Activated CD8-positive, alpha-beta memory T cell treated with anti-CD3 and anti-CD28 coated beads, Interleukin-2, amount 50 U/mL, for 48 hours (primary cell): ENCODE measurements at regions not wholly inside any gene's neighbourhood (a gene's known extent, or its start where the extent isn't known, plus 50 kb on each side); places are given as distances from the start of the nearest gene placed in this dataset.
"Not testable (repeated sequence)": the region's sequence is repeated elsewhere in the genome, so short reads cannot be mapped to it uniquely, and the experiment has no call there.

Experiments used
- DNase-seq: peaks from one replicate; pipeline ENCODE4 v3.0.0-alpha.2; 2020

DNA sequence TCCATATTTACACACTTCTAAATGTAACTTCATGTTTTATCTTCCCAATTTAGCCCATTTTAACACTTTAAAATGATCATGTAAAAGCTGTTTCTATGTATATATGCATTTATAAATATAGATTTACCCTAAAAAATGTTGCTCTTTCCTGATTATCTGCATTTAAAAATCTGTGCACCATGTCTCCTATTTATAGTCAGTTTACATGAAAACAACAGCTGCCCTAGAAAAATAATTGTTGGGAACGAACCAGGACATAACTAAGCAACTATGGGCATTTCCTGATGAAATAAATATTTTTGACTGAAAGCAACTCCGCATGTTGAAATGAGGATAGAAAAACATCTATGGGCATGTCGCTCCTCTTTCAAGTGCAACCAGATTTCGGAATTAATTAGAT lies 1368.2 kb downstream of the FAM181B start:
- no peak for DNase-seq

DNA sequence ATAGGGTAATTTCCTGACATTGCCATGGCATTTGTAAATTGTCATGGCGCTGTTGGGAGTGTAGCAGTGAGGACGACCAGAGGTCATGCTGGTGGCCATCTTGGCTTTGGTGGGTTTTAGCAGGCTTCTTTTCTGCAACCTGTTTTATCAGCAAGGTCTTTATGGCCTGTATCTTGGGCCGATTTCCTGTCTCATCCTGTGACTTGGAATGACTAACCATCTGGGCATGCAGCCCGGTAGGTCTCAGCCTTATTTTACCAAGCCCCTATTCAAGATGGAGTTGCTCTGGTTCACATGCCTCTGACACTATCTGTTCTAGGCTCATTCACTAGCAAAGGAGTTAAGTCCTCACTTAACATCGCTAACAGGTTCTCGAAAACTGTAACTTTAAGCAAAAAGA lies 1374.2 kb downstream of the FAM181B start:
- no peak for DNase-seq

DNA sequence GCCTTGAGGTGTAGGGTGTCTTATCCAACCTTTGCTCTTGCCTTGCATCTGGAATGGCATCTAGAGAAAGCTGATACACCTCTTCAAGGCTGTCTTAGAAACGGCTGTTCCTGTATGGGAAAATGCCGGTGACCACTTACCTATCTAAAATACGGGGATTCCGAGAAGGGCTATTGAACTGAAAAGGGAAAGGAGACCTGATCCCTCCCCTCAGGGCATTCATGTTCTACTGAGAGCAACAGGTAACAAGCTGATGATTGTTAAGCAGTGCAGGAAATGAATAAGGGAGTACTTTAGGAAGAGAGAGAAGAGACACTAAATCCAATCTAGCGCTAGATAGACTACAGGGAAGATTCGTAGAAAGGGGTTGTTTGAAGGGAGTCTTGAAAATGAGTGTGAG lies 1388.1 kb downstream of the FAM181B start:
- no peak for DNase-seq

DNA sequence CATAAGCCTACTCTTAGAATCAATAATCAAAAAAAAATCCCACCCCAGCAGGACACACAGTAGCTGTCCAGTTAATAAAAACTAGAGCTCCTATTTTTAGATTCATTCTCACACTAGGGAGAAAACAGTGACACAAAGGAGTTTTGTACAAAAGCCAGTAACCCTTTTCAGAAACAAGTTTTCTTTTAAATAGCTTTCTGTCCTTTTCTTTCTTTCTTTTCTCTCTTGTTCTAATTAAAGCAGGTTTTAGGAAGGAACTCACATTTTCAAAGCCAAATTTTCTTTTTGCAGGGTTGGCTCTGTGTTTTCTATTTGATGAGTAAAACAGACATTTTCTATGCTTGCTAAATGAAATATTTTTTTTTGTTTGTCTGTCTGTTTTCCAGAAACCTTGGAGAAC lies 1390.7 kb downstream of the FAM181B start:
- no peak for DNase-seq

DNA sequence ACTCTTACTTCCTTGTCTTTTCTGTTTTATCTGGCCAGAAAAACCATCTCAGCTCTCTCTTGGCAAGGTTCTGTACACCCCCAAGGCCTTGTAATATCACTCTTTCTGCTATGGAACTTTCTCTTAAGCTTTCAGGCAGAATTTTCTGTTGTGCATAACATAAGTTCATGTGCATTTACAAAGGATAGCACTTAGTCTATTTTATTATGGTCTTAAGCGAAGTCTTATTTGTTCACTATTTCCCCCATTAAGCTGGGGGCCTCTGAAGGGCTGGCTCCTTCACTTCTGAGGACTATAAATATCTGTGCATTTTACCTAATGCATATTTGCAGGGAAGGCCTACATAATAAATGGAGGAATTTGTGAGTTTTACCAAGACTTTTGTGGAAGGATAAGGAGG lies 1393.4 kb downstream of the FAM181B start:
- no peak for DNase-seq

DNA sequence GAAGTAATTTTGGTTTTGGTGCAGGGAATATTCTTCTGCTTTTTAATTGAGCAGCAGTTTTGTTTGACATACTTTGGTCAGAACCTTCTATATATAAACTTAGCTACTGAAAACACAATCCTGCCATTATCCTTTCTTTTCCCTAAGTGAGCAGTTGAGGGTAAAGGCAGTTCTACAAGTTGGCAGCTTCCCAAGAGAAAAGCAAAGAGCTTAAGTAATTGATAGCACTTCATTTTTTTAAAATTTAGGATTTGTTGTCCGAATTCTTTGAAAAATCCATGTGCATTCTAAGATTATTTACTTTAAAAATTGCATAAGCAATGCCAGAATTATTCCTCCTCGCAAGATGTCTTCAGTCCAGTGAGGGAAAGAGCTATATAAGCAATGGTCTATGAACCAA lies 1394.1 kb downstream of the FAM181B start:
- DNase-seq = no peak

DNA sequence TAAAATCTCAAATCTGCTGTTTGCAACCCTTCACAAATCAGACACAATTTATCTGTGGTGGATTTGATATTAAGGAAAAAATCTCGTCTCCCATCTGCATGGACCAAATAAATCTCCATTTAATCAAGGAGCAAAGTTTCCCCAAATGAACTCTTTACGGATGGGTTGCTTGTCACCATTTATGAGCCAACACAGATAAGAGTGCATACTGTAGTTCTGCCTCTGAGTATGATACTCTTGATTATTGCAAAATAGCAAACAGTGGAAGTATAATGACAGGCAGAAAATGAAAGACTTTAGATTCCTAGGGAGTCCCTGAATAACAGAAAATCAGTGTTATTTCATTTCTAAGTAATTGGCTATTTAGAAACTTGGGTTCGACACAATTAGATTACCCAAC lies 1395.9 kb downstream of the FAM181B start:
- no peak for DNase-seq

DNA sequence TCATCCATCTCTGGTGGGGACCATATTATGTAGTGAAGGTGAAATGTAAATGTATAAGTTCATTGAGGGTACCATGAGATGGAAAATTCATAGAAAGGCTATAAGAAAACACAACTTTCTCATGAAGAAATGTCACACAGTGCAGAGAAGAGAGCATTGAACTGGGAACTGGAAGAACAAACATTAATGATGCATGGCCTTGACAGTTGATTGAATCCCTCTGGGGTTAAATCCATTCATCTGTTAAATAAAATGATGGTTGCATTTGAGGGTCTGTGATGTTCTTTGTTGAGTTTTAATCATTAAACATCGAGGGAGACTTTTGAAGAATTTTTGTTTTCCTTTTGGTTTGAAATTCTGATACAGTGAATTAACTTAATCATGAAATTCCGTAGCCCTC lies 1401.4 kb downstream of the FAM181B start:
- no peak for DNase-seq

DNA sequence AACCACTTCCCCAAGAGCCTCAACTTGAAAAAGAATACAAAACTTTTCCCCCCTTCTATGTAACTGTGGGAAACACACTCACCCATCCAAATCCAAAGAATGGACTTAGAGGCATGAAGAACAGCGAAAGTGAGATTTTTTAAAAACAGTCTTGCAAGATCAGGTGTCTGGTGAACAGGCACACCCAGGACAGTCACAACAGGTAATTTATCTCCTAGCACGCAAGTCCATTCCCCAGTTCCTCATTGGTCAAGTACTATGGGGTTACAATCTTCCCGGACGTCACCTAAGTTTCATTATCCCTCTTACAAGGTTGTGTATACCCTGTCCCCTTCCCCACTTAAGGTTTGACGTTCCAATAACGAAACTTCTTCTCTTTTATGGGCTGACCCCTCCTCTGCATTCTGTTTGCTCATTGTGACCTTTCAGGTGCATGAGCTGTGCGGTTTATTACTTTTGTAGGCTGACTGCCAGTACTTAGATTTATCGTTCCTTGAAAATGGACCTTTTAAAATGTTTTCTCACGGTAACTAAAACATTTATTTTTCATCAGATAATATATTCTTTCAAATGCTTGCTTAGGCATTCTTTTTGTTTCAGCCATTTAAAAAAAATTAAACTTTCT lies 1401.9 kb downstream of the FAM181B start:
- DNase-seq = no peak

DNA sequence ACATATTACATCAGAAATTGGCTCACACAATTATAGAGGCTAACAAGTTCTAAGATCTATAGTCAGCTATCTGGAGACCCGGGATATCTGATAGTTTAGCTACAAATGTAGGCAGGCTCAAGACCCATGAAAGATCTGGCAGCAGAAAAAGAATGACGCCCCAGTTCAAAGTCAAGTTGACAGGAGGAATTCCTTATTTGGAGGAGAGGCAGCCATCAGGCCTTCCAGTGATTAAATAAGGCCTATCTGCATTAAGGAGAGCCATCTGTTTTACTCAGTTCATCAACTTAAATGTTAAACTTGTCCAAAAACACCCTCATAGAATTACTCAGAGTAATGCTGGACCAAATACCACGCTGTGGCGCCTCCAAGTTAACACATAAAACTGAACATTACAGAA lies 1402.6 kb downstream of the FAM181B start:
- no peak for DNase-seq

DNA sequence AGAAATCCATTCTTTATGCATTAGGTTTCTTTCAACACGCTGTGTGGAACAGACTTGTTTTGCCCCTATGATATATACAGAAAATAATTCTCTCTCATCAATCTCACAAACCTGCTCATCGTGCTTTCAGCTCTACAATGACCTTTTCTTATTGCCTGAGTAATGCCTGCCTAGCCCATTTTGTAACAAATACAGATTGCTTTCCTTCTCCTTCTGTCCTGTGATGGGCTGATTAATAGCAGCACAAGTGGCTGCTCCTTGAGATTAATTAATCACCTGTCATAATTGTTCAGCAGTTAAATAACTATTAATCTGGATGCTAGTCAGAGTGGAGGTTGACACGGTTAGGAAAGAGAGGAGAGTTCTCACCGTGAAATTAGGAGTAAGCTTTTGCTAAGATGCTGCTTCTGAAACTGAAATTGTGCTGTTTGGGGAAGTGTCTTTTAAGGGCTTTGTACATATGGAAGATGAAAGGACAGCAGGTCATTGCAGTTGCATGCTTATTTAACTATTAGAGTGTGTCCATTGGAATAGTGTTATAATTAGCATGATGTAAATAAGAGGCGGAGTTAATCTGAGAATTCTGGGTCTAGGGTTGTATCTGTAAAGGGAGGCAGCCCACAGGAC lies 1430.5 kb downstream of the FAM181B start:
- DNase-seq = no peak

DNA sequence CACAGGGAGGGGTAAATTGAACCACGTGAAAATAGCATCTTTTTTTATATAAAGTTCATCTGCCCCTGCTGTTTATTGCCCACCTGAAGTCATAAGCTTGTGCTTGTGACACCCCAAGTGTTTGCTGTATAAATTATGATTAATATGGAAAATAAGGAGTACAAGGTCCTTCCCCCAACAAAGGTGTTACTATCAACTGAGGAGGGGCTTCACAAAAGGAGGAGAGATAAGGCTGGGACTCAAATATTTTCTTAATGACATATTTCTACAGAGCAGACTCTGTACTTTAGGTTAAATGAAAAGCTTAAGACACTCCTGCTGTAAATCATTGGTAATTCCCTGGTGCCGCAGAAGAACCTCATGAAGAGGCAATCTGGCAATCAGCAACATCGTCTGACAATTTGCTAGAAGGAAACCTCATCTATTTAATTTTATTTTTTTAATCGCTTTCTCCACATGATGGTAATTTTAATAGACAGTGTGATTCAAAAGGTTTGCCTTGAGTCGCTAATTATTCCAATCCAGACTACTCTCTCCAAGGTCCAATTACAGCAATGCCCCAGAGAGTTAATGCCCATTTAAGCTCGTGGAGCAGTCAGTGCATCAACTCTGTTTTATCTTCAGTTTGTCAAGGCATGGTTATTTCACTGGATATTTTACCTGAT lies 1432.4 kb downstream of the FAM181B start:
- DNase-seq = no peak

DNA sequence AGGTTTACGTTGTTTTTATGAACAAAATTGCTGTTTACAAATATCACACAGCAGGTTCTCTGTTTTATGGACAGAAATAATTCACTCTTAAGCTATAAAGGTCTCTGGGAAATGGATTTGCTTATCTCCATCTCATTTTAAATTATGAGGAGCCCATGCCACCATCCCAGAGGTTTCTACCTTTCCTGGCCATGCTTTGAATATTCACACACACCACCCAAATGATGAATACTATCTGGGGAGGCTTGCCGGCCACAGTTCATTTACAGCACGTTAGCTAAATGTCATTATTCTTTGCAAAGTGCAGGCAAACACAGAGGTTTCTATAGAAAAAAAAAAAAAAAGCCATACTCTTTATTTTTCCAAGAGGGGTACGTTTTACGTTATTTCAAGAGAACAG lies 1446.7 kb downstream of the FAM181B start:
- DNase-seq = no peak

DNA sequence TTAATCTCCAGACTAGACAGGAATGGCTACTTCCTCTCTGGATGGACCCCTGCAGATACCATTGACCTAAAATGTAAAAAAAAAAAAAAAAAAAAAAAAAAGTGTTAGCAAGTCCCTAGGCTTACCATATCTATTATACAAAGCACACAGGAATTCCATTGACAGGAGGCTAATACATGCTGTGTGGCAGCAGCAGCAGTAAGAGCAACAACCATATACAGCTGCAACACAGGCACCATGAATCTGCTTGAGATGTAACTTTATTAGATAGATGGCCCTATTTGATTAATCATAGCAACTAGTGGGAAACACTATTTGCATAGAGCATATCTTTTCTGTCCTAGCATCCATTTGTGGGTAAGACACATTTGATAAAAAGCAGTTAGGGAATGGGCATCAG lies 1447.1 kb downstream of the FAM181B start:
- DNase-seq = no peak

DNA sequence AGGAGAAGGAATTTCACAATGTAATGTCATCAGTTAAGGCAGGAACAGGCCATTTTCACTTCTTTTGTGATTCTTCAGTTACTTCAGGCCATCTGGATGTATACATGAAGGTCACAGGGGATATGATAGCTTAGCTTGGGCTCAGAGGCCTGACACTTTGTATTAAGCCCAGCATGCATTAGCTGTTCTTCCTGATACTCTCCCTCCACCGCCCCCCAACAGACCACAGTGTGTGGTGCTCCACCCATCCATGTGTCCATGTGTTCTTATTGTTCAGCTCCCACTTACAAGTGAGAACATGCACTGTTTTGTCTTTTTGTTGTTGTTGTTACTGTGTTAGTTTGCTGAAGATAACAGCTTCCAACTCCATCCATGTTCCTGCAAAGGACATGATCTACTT lies 1453.4 kb downstream of the FAM181B start:
- DNase-seq = not testable (repeated sequence)

DNA sequence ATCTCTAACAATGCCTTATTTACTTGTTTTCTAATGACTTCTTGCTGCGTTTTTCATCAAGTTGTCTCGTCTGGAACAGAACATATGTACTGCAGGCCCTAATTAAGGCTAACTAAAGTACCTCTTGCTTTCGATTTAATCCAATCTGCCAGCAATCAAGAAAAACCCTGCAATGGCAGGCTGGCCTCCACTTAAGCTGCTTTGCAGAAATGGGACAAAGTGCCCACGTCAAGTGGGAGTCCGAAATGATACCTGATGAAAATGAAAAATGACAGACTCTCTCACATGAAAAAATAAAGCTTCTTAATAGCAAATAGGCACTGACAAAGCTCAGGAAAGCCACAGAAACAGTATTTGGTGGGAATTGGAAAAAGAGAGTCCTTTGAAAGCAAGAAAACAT lies 1454.7 kb downstream of the FAM181B start:
- DNase-seq = no peak

DNA sequence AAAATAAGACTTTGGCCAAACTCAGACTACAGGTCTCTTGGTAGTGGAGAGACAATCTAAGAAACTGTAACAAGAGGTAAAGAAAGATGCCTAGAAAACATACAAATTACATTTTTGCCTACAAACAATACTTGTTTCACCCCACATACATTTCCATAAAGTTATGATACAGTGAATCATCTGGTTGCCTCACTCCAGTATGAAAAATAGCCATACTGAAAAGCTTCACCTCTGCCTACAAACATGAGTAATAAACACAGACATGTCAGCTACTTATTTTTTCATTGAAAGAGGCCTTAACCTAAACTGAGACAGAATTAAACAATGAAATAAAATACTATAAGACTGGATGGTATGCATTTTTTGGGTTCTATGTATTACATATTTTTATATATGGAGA lies 1463.0 kb downstream of the FAM181B start:
- no peak for DNase-seq

DNA sequence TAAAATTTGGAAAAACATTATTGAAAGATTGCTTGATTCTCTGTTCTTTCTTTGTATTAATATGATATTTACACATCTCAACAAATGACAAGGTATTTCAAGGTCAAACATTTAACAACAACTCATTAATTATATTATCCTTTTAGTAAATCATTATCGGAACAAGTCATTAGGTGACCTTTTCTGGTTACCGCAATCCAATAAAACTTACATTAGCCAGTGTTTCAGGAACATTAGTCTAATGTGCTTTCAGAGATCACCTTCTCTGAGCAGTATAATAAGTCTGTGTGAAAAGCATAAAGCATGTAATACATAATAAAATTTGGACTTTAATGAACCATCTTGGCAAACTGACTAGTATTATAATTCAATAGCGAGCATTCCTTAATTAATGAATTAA lies 1466.4 kb downstream of the FAM181B start:
- DNase-seq = no peak

DNA sequence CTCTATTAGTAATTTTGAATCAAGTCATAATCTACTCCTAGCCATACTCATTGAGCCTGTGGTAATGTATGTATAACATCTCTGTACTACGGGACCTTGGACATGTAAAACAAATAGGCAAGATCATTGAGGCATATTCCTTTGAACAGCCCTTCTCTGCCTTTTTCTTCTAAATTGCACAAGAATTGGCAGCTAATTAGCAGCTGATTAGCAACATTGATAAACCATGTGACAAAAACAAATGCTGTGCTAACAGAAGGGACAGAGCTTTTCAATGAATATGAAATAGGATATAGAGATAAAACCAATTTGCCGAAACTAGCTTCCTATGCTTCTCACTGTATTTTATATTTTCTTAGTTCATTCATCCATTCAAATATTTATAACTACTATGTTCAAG lies 1474.2 kb downstream of the FAM181B start:
- no peak for DNase-seq

DNA sequence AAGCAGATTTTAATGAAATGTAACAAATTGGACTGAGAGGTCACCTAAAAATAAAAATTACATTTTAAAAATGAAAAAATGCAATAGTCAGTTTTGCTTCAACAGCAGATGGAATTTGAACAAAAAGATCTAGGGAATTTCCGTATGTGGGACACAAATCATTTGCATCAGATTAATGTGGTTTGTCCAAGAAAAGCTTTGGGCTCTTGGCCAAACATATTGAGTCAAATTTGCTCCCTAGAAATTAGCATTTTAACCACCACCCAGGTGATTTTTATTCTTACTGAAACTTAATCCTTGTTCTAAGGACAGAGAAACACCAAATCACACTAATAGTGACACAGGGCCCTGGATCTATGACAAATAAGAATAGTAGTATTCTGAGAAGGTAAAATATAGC lies 1477.8 kb downstream of the FAM181B start:
- no peak for DNase-seq

DNA sequence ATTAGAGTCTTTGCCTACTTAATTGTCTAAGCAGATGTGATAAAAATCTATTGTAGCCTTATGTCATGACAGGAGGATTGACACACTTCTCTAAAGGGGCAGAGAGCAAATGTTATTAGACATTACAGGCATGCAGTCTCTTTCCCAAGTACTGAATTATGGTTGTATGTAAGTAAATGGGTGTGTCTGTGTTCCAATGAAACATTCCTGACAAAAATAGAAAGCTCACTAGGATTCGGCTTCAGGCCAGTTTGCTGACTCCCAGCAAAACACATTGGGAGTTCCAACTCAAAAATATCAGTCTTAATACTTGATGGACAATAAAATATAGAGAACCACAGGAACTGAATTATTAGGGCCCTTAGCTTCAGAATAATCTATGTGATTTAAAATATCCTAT lies 1480.4 kb downstream of the FAM181B start:
- no peak for DNase-seq

DNA sequence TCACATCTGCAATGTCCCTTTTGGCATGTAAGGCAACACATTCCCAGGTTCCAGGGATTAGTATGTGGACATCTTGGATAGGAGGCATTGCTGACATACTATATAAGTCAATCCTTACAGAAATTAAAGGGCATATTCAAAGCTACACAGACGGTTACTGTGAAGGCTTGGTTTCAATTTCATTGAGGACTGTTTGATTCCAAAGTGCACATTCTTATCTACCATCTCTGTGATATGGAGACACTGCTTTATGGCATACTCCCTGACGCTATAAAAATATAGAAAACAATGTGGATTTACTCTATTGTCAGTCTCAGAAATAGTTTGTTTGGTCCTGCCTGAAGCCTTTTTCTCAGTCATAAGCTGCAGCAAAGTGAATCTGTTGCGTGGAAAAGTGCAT lies 1486.7 kb downstream of the FAM181B start:
- no peak for DNase-seq

DNA sequence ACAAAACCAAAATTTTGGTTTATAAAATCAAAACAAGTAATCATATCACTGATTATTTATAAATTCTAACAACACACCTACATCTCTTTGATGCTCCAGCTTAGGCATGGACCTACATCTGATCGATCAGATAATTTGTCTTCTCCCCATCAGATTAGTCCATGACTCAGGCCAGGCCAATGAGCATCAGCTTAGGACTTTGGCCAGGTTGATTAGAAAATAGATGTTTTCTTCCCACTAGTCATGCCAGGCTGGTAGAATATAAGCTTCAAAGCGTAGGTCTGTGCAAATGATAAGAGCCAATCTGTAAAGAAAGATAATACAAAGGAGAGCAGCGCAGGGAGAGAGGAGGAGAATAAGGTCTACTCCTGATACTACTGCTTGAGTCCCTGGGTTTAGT lies 1487.9 kb downstream of the FAM181B start:
- DNase-seq = no peak

DNA sequence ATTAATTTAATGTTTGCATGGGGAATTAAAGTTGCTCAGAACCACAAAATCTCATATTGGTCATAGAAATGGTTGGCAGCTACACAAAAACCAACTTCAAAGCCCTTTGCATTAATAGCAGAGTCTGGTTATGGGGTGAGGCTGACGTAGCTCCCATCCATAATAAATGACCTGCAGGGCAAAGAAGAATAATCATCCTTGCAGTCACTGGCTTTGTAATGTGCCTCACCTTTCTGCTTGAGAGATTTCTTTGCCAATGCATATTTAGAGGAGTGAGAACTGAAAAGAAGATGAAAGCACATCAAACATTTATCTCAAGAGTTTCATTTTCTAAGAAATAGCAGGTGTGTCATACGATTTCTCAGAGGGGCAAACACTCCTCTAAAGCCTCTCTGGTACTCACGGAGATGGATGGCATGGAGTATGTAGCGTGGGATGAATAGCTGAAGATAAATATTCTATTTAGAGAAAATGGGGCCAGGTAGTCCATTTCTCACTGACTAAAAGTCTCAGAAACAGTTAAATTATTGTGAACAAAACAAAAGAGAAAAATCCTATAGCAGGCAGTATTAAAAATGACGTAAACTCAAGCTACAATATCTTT lies 1491.9 kb downstream of the FAM181B start:
- no peak for DNase-seq
